Keratinocyte (primary cell): ENCODE measurements at regions not wholly inside any gene's neighbourhood (a gene's known extent, or its start where the extent isn't known, plus 50 kb on each side); places are given as distances from the start of the nearest gene placed in this dataset.
"Not testable (repeated sequence)": the region's sequence is repeated elsewhere in the genome, so short reads cannot be mapped to it uniquely, and the experiment has no call there.

Experiments
- DNase-seq: peaks from one replicate; pipeline ENCODE4 v3.0.0-alpha.2; 2011; ENCODE audit warnings: low read depth, missing footprints, low spot score
- FAIRE-seq: peaks from 2 replicates; lab custom pipeline; 2011; peaks lifted over from hg19 to GRCh38; lab: Jason Lieb, UNC
- H2AFZ ChIP-seq: 2 replicates; pipeline ENCODE4 v1.6.0; 2012; ENCODE audit warnings: low read length, control low read depth, inconsistent platforms; ENCODE audit not compliant: control insufficient read depth
- H3K27ac ChIP-seq: 2 replicates; pipeline ENCODE4 v1.5.1; 2011; ENCODE audit warnings: low read length; ENCODE audit not compliant: control insufficient read depth, insufficient read depth
- H3K27me3 ChIP-seq: 3 replicates; pipeline ENCODE4 v1.6.0; 2011; ENCODE audit warnings: low read length; ENCODE audit not compliant: control insufficient read depth, insufficient read depth; ENCODE audit errors: extremely low read depth
- H3K36me3 ChIP-seq, 2 experiments: 2 replicates in 1 of 2; 3 replicates in 1 of 2; pipeline ENCODE4 v1.5.1; 2011; ENCODE audit warnings: low read length in 2 of 2, mild to moderate bottlenecking in 1 of 2; ENCODE audit not compliant: control insufficient read depth in 2 of 2, insufficient read depth in 2 of 2; ENCODE audit errors: extremely low read depth in 1 of 2
- H3K4me1 ChIP-seq: 3 replicates; pipeline ENCODE4 v1.5.1; 2011; ENCODE audit warnings: low read length; ENCODE audit not compliant: control insufficient read depth, insufficient read depth; ENCODE audit errors: extremely low read depth
- H3K4me2 ChIP-seq: 3 replicates; pipeline ENCODE4 v1.6.0; 2011; ENCODE audit warnings: low read depth, low read length; ENCODE audit not compliant: control insufficient read depth, insufficient read depth; ENCODE audit errors: extremely low read depth
- H3K4me3 ChIP-seq, 3 experiments: fragments of 200-600 bp in 1 of 3; sonication (generic) in 1 of 3; 2 replicates in 2 of 3; 3 replicates in 1 of 3; pipeline ENCODE4 v1.5.1; 2011 to 2016; ENCODE audit warnings: low read length in 3 of 3, mild to moderate bottlenecking in 3 of 3, control low read depth in 2 of 3, inconsistent platforms in 1 of 3, low read depth in 1 of 3, mixed read lengths in 1 of 3, mixed run types in 1 of 3, moderate library complexity in 1 of 3; ENCODE audit not compliant: control insufficient read depth in 2 of 3, insufficient read depth in 2 of 3; ENCODE audit errors: extremely low read depth in 1 of 3
- H3K79me2 ChIP-seq: 2 replicates; pipeline ENCODE4 v1.6.0; 2012; ENCODE audit warnings: low read length; ENCODE audit not compliant: control insufficient read depth, insufficient read depth
- H3K9ac ChIP-seq: 3 replicates; pipeline ENCODE4 v1.6.0; 2011; ENCODE audit warnings: low read length; ENCODE audit not compliant: control insufficient read depth, insufficient read depth; ENCODE audit errors: extremely low read depth
- H3K9me1 ChIP-seq: 3 replicates; pipeline ENCODE4 v1.6.0; 2011; ENCODE audit warnings: low read length; ENCODE audit not compliant: control insufficient read depth, insufficient read depth; ENCODE audit errors: extremely low read depth
- H3K9me3 ChIP-seq: 2 replicates; pipeline ENCODE4 v1.5.1; 2012; ENCODE audit warnings: low read depth, low read length; ENCODE audit not compliant: control insufficient read depth
- H4K20me1 ChIP-seq: 3 replicates; pipeline ENCODE4 v1.6.0; 2011; ENCODE audit warnings: low read length; ENCODE audit not compliant: control insufficient read depth, insufficient read depth; ENCODE audit errors: extremely low read depth
- CTCF ChIP-seq, 3 experiments: IDR thresholded peaks in 1 of 3; conservative IDR thresholded peaks in 1 of 3; optimal IDR thresholded peaks in 1 of 3; 2 replicates in 2 of 3; 3 replicates in 1 of 3; pipeline versions ENCODE3 to v1.5.1; 2011; ENCODE audit warnings: low read length in 3 of 3, mild to moderate bottlenecking in 3 of 3, moderate library complexity in 2 of 3, control low read depth in 1 of 3, inconsistent platforms in 1 of 3; ENCODE audit not compliant: insufficient read depth in 2 of 3; ENCODE audit errors: extremely low read depth in 1 of 3
- EZH2 ChIP-seq: IDR thresholded peaks from one replicate; pipeline ENCODE4 v1.6.1; 2012; ENCODE audit warnings: inconsistent platforms, mild to moderate bottlenecking, low read length, moderate library complexity
- dilution Hi-C: fragments of 300-500 bp; cut with MboI; formaldehyde crosslinking; loops from one replicate; pipeline ENCODE4 v1.7.0; 2020; ENCODE audit warnings: low sequenced_read_pairs; ENCODE audit not compliant: extremely low pct_ligation_motif_present

- H2AFZ ChIP-seq: no peak overlapping the region
- H3K9me1 ChIP-seq: no peaks in the 10 kb centered on the region
- dilution Hi-C loops: no loop called here
- no peaks in the 10 kb centered on the region for H3K79me2 ChIP-seq
- no peaks in the 10 kb centered on the region for H3K27me3 ChIP-seq
- DNase-seq (no peak), FAIRE-seq (no peak)
- no peak overlapping the region for H3K27ac ChIP-seq
- H3K4me1 ChIP-seq: no peaks in the 10 kb centered on the region
- no peaks in the 10 kb centered on the region for H3K9me3 ChIP-seq
- H3K36me3 ChIP-seq: no peaks in the 10 kb centered on the region
- H3K4me3 ChIP-seq: no peak overlapping the region
- no peaks in the 10 kb centered on the region for H4K20me1 ChIP-seq
- TF ChIP-seq EZH2: no peak
- no peak for TF ChIP-seq CTCF (optimal IDR thresholded peaks at IDR 0.05 in 1 of 3, IDR thresholded peaks at IDR 0.05 in 1 of 3, conservative IDR thresholded peaks at IDR 0.05 in 1 of 3; ENCODE audit: extremely low read depth in 1 of 3, insufficient read depth in 2 of 3, low read length in 3 of 3)
- H3K4me2 ChIP-seq: no peak overlapping the region
- H3K9ac ChIP-seq: no peak overlapping the region
Observed at GRCh38 chr20:47960769-47961541, 175.7 kb upstream of the SULF2 start.

DNA sequence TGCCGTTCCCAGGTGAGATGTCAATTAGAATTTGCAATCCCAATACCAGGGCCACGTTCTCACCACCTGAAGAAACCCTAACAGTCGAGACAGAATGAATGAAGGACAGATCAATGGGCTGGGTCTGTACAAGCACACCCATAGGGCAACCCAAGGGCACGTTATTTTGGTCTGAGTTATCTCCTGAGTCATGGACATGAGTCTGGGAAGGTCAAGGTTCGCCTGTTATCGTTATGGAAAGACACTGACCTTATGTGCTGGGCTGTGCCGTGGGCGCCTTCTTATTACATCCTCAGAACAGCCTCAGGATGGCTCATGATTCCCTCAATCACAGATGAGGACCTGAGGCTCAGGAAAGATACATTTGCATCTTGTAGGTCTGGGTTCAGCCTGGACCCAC is 175.0 kb upstream of the SULF2 start:
- dilution Hi-C loops: no loop called here
- TF ChIP-seq CTCF (optimal IDR thresholded peaks at IDR 0.05 in 1 of 3, IDR thresholded peaks at IDR 0.05 in 1 of 3, conservative IDR thresholded peaks at IDR 0.05 in 1 of 3; ENCODE audit: extremely low read depth in 1 of 3, insufficient read depth in 2 of 3, low read length in 3 of 3): no peak
- TF ChIP-seq EZH2: no peak
- no peak overlapping the region for H2AFZ ChIP-seq
- H3K79me2 ChIP-seq: no peaks in the 10 kb centered on the region
- H3K9ac ChIP-seq: no peak overlapping the region
- no peaks in the 10 kb centered on the region for H3K27me3 ChIP-seq
- H3K9me3 ChIP-seq: no peaks in the 10 kb centered on the region
- H3K4me3 ChIP-seq: no peak overlapping the region
- DNase-seq (no peak), FAIRE-seq (no peak)
- no peak overlapping the region for H3K27ac ChIP-seq
- H3K4me1 ChIP-seq: no peaks in the 10 kb centered on the region
- H4K20me1 ChIP-seq: no peaks in the 10 kb centered on the region
- H3K36me3 ChIP-seq: no peaks in the 10 kb centered on the region
- H3K9me1 ChIP-seq: no peaks in the 10 kb centered on the region
- H3K4me2 ChIP-seq: no peak overlapping the region

DNA sequence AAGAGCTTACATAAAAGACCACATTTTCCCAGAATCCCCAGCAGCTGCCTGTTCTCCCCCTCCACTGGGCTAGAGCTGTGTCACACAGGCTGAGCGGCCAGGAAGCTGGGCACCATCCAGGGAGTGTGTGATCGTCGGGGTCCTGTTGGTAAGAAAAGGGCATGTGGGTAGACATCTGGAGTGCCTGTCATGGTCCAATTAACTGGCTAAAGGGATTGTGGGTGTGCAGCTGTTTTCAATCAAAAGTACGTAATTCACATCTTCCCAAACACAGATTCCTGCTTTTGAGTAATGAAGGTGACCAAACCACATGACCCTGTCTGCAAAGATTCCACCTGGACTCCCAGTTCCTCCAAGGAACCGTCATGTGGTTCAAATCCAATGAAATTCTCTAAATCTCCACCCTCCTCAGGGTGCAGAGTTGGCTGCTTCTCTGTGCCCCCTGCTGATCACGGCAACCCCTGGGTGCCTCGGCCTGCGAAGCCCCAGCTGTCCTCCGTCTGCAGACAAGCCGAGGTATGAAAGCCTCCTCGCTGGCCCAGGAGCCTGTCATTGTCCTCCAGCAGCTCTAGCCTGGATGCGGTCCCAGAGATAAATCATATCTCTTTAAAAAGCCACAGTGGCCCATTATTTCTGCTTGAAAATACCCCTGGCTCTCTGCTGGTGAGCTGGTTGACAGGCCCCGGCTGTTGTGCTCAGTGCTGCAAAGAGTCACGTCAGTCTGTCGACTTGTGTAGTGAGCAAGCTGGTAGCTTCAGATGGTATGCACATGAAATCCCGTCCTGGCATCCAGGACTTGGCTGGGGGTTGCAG is 172.9 kb upstream of the SULF2 start:
- H3K9ac ChIP-seq, H3K4me2 ChIP-seq, DNase-seq, H3K27me3 ChIP-seq, dilution Hi-C loops, H2AFZ ChIP-seq, H3K36me3 ChIP-seq, FAIRE-seq, H3K4me3 ChIP-seq, H3K4me1 ChIP-seq, H3K9me1 ChIP-seq, H3K27ac ChIP-seq, H4K20me1 ChIP-seq, H3K79me2 ChIP-seq, H3K9me3 ChIP-seq: not testable (repeated sequence)
